ENCODE measurements at regions not wholly inside any gene's neighbourhood (a gene's known extent, or its start where the extent isn't known, plus 50 kb on each side); places are given as distances from the start of the nearest gene placed in this dataset.

GRCh38 chr1:30125021-30125820 lies 598.2 kb downstream of the MATN1 start:
- 77% methylated on average over 5 of the region's 8 CpGs for WGBS
- DNase-seq (ENCODE audit: extremely low spot score), result no peak
- intact Hi-C loops (cut with DNase I), result no loop called here

GRCh38 chr1:30123896-30124295 lies 599.5 kb downstream of the MATN1 start:
- no peak for DNase-seq (ENCODE audit: extremely low spot score)
- intact Hi-C loops (cut with DNase I), result no loop called here
- no peaks in the 10 kb centered on the region for H3K4me1 ChIP-seq
- TF ChIP-seq POLR2A (IDR thresholded peaks at IDR 0.05; ENCODE audit: low read depth) (no peak), EP300 (IDR thresholded peaks at IDR 0.05) (no peak), CTCF (IDR thresholded peaks at IDR 0.05) (no peak), POLR2AphosphoS5 (IDR thresholded peaks at IDR 0.05) (no peak)
- peaks cover 0 to 22% (median 0%) of the 10 kb centered on the region in 4 donors for H3K27me3 ChIP-seq
- no peaks in the 10 kb centered on the region for H3K36me3 ChIP-seq
- whole genome bisulfite sequencing, result 59% methylated on average over 4 of the region's 4 CpGs
- no peaks in the 10 kb centered on the region for H3K9me3 ChIP-seq
- H3K4me3 ChIP-seq, result no peak overlapping the region
- H3K27ac ChIP-seq (replicated peaks in 1 of 4), result no peak overlapping the region

More at GRCh38 chr1:30125021-30125820, 598.2 kb downstream of the MATN1 start:
- no peak overlapping the region for H3K4me3 ChIP-seq
- peaks cover 0 to 34% (median 0%) of the 10 kb centered on the region in 4 donors for H3K27me3 ChIP-seq
- H3K27ac ChIP-seq (replicated peaks in 1 of 4), result no peak overlapping the region
- peaks cover 0 to 4% (median 0%) of the 10 kb centered on the region in 4 donors for H3K4me1 ChIP-seq
- TF ChIP-seq POLR2A (IDR thresholded peaks at IDR 0.05; ENCODE audit: low read depth), result no peak
- no peak for TF ChIP-seq CTCF (IDR thresholded peaks at IDR 0.05)
- TF ChIP-seq POLR2AphosphoS5 (IDR thresholded peaks at IDR 0.05), result no peak
- TF ChIP-seq EP300 (IDR thresholded peaks at IDR 0.05), result no peak
- H3K36me3 ChIP-seq, result no peaks in the 10 kb centered on the region
- H3K9me3 ChIP-seq, result no peaks in the 10 kb centered on the region

GRCh38 chr1:30123036-30123435 lies 600.3 kb downstream of the MATN1 start:
- no peak for TF ChIP-seq POLR2AphosphoS5 (IDR thresholded peaks at IDR 0.05)
- TF ChIP-seq CTCF (IDR thresholded peaks at IDR 0.05), result no peak
- TF ChIP-seq POLR2A (IDR thresholded peaks at IDR 0.05; ENCODE audit: low read depth), result no peak
- TF ChIP-seq EP300 (IDR thresholded peaks at IDR 0.05), result no peak
- DNase-seq (ENCODE audit: extremely low spot score), result no peak
- no peak overlapping the region for H3K4me3 ChIP-seq
- H3K27me3 ChIP-seq, result peaks cover 0 to 14% (median 0%) of the 10 kb centered on the region in 4 donors
- H3K36me3 ChIP-seq, result no peaks in the 10 kb centered on the region
- no peak overlapping the region for H3K27ac ChIP-seq (replicated peaks in 1 of 4)
- intact Hi-C loops (cut with DNase I), result no loop called here
- H3K4me1 ChIP-seq, result no peaks in the 10 kb centered on the region
- H3K9me3 ChIP-seq, result no peaks in the 10 kb centered on the region

- no peaks in the 10 kb centered on the region for H3K4me1 ChIP-seq
- intact Hi-C loops (cut with DNase I), result no loop called here
- peaks cover 0 to 7% (median 0%) of the 10 kb centered on the region in 4 donors for H3K27me3 ChIP-seq
- 89% methylated on average over 16 of the region's 16 CpGs for WGBS
- no peak overlapping the region for H3K4me3 ChIP-seq
- no peaks in the 10 kb centered on the region for H3K36me3 ChIP-seq
- DNase-seq (ENCODE audit: extremely low spot score), result no peak
- H3K9me3 ChIP-seq, result no peaks in the 10 kb centered on the region
- H3K27ac ChIP-seq (replicated peaks in 1 of 4), result no peak overlapping the region
- no peak for TF ChIP-seq POLR2A (IDR thresholded peaks at IDR 0.05; ENCODE audit: low read depth)
- no peak for TF ChIP-seq POLR2AphosphoS5 (IDR thresholded peaks at IDR 0.05)
- TF ChIP-seq EP300 (IDR thresholded peaks at IDR 0.05), result no peak
- no peak for TF ChIP-seq CTCF (IDR thresholded peaks at IDR 0.05)
Observed at GRCh38 chr1:30120245-30121000, 603.0 kb downstream of the MATN1 start.

Data from esophagus muscularis mucosa (tissue), 4 donors.